A549 (cell line): ENCODE measurements at regions not wholly inside any gene's neighbourhood (a gene's known extent, or its start where the extent isn't known, plus 50 kb on each side); places are given as distances from the start of the nearest gene placed in this dataset.

Experiments used
- ATAC-seq, 2 experiments: fragments of 200-7000 bp in 1 of 2; fragments of >200 bp in 1 of 2; cut with Nextera tagmentation in 1 of 2; cut with Tn5 transposase in 1 of 2; 3 replicates each; pipeline versions ENCODE4 v1.8.0 to v1.9.1; 2018 to 2020; ENCODE audit warnings: mild to moderate bottlenecking in 1 of 2, moderate library complexity in 1 of 2
- CTCF ChIA-PET: fragments of 300-600 bp; sonication (Branson Sonifier 250); formaldehyde crosslinking; extraction: SDS; loops from one replicate; lab custom pipeline; 2021; ENCODE audit warnings: antibody characterized with exemption, inconsistent platforms; lab: Yijun Ruan, JAX
- POLR2A ChIA-PET: fragments of 350-600 bp; formaldehyde crosslinking; extraction: SDS; loops from one replicate; lab custom pipeline; 2021; ENCODE audit warnings: antibody characterized with exemption, inconsistent platforms; lab: Yijun Ruan, JAX
- DNase-seq, 2 experiments: peaks; one replicate each; pipeline versions ENCODE4 v3.0.0 to v3.0.0-alpha.2; 2011 to 2016; ENCODE audit warnings: low read depth in 1 of 2, low spot score in 1 of 2
- FAIRE-seq: peaks from 2 replicates; lab custom pipeline; 2011; peaks lifted over from hg19 to GRCh38; lab: Jason Lieb, UNC
- H3K27ac ChIP-seq, 2 experiments: fragments of >200 bp; sonication (Bioruptor Twin); formaldehyde crosslinking; 3 replicates each; pipeline ENCODE4 v1.5.1; 2016 to 2017
- H3K4me1 ChIP-seq: fragments of >200 bp; sonication (Bioruptor Twin); formaldehyde crosslinking; 3 replicates; pipeline ENCODE4 v1.6.1; 2016
- H3K4me2 ChIP-seq: fragments of >200 bp; sonication (Bioruptor Twin); formaldehyde crosslinking; 3 replicates; pipeline ENCODE4 v1.6.1; 2016
- H3K4me3 ChIP-seq: fragments of >200 bp; sonication (Bioruptor Twin); formaldehyde crosslinking; 3 replicates; pipeline ENCODE4 v1.5.1; 2016
- H3K9me3 ChIP-seq: fragments of >200 bp; sonication (Bioruptor Twin); formaldehyde crosslinking; 3 replicates; pipeline ENCODE4 v1.6.1; 2016
- ATOH8 ChIP-seq: fragments of 250-450 bp; sonication (Bioruptor Pico); IDR thresholded peaks from 2 replicates; pipeline ENCODE4 v1.5.0; 2020; ENCODE audit warnings: low read depth, mild to moderate bottlenecking, moderate library complexity
- CBX2 ChIP-seq: fragments of 200-600 bp; sonication (generic); IDR thresholded peaks from 2 replicates; pipeline ENCODE4 v1.6.1; 2016; ENCODE audit warnings: low read depth, mild to moderate bottlenecking, borderline replicate concordance
- CHD2 ChIP-seq: fragments of 150-350 bp; IDR thresholded peaks from 2 replicates; pipeline ENCODE4 v1.6.1; 2014; ENCODE audit warnings: low read length; ENCODE audit not compliant: partially characterized antibody
- EP300 ChIP-seq, 2 experiments: fragments of >200 bp; sonication (Bioruptor Twin); formaldehyde crosslinking; IDR thresholded peaks; 2 replicates in 1 of 2; 3 replicates in 1 of 2; pipeline ENCODE4 v1.6.1; 2016 to 2017
- ESRRA ChIP-seq: fragments of 150-350 bp; IDR thresholded peaks from 2 replicates; pipeline ENCODE4 v1.6.1; 2014; ENCODE audit warnings: mild to moderate bottlenecking, low read length, borderline replicate concordance
- HDAC2 ChIP-seq: fragments of 200-600 bp; sonication (generic); IDR thresholded peaks from 2 replicates; pipeline ENCODE4 v1.6.1; 2016
- HOXB13 ChIP-seq: fragments of 250-450 bp; sonication (Bioruptor Pico); IDR thresholded peaks from 2 replicates; pipeline ENCODE4 v1.5.0; 2020; ENCODE audit warnings: low read depth, mild to moderate bottlenecking, moderate library complexity
- JUN ChIP-seq, 2 experiments: fragments of >200 bp; sonication (Bioruptor Twin); formaldehyde crosslinking; IDR thresholded peaks; 2 replicates in 1 of 2; 3 replicates in 1 of 2; pipeline ENCODE4 v1.6.1; 2016 to 2017
- JUNB ChIP-seq: fragments of >200 bp; sonication (Bioruptor Twin); formaldehyde crosslinking; IDR thresholded peaks from 2 replicates; pipeline ENCODE4 v1.6.1; 2016
- KDM1A ChIP-seq: fragments of 200-600 bp; sonication (generic); IDR thresholded peaks from 2 replicates; pipeline ENCODE4 v1.6.1; 2016; ENCODE audit warnings: low read depth, mild to moderate bottlenecking
- MAFK ChIP-seq: fragments of 450-650 bp; IDR thresholded peaks from 2 replicates; pipeline ENCODE4 v1.6.1; 2014; ENCODE audit not compliant: partially characterized antibody
- NR3C1 ChIP-seq: fragments of >200 bp; sonication (Bioruptor Twin); formaldehyde crosslinking; IDR thresholded peaks from 3 replicates; pipeline ENCODE4 v1.6.1; 2017
- PHF8 ChIP-seq: fragments of 200-600 bp; sonication (generic); IDR thresholded peaks from 2 replicates; pipeline ENCODE4 v1.6.1; 2016; ENCODE audit warnings: low read depth, mild to moderate bottlenecking, antibody characterized with exemption, moderate library complexity, borderline replicate concordance
- POLR2A ChIP-seq: IDR thresholded peaks from 2 replicates; pipeline ENCODE4 v1.6.1; 2012; ENCODE audit warnings: mild to moderate bottlenecking, low read length
- RAD21 ChIP-seq, 2 experiments: fragments of >200 bp in 1 of 2; sonication (Bioruptor Twin) in 1 of 2; formaldehyde crosslinking in 1 of 2; IDR thresholded peaks in 1 of 2; conservative IDR thresholded peaks in 1 of 2; 2 replicates in 1 of 2; 3 replicates in 1 of 2; pipeline ENCODE4 v1.6.1; 2012 to 2018; ENCODE audit warnings: inconsistent platforms in 1 of 2
- RCOR1 ChIP-seq: fragments of 150-350 bp; IDR thresholded peaks from 2 replicates; pipeline ENCODE4 v1.6.1; 2014; ENCODE audit warnings: antibody characterized with exemption, low read length, low read depth
- RNF2 ChIP-seq: fragments of 200-600 bp; sonication (generic); IDR thresholded peaks from 2 replicates; pipeline ENCODE4 v1.6.1; 2016; ENCODE audit warnings: low read depth, mild to moderate bottlenecking, antibody characterized with exemption, moderate library complexity, borderline replicate concordance
- USF2 ChIP-seq: fragments of 450-650 bp; IDR thresholded peaks from 2 replicates; pipeline ENCODE4 v1.6.1; 2014; ENCODE audit warnings: antibody characterized with exemption
- ZNF302 ChIP-seq: fragments of 250-450 bp; sonication (Bioruptor Pico); IDR thresholded peaks from 2 replicates; pipeline ENCODE4 v1.9.0; 2021; ENCODE audit warnings: inconsistent platforms, mild to moderate bottlenecking, moderate library complexity
- WGBS: methylation state at CpG from one replicate; pipeline ENCODE4 v1.1.6; 2017; ENCODE audit errors: missing lambda C conversion rate; 5-methylcytosine and 5-hydroxymethylcytosine counted together
- TF ChIP-seq, protein P1 (sequence below): fragments of 150-350 bp; IDR thresholded peaks from 2 replicates; pipeline ENCODE4 v1.6.1; 2014; ENCODE audit warnings: low read depth, mild to moderate bottlenecking, low read length
- TF ChIP-seq, protein P2 (sequence below): fragments of >200 bp; sonication (Bioruptor Twin); formaldehyde crosslinking; IDR thresholded peaks from 3 replicates; pipeline ENCODE4 v1.6.1; 2016

- H3K9me3 ChIP-seq = peaks cover 26% of the 10 kb centered on the region
- H3K4me3 ChIP-seq = no peak overlapping the region
- ATAC-seq (no peak), FAIRE-seq (no peak), DNase-seq (no peak)
- no peak overlapping the region for H3K27ac ChIP-seq
- ChIA-PET POLR2A (no interaction called here), CTCF (interaction anchor here (1.0 kb wide), 1 partner anchor 248 kb away, joined by 3 read pairs; no protein-coding TSS in a partner anchor)
- WGBS = 0% methylated on average over 4 of the region's 4 CpGs
- TF ChIP-seq ESRRA (no peak), CHD2 (no peak), MAFK (peak; percentile 89), USF2 (no peak), JUNB (no peak), HDAC2 (no peak), ZNF302 (CRISPR knock-in tag) (no peak), CBX2 (no peak), PHF8 (no peak)
- peaks cover 5% of the 10 kb centered on the region; the same call in 2 of the 3 replicates for H3K4me1 ChIP-seq
- no peak overlapping the region for H3K4me2 ChIP-seq
These were observed 262.2 kb upstream of the SULF2 start for GRCh38 chr20:48047447-48047846.

GRCh38 chr20:48042628-48043027 lies 257.3 kb upstream of the SULF2 start:
- CTCF ChIA-PET = interaction anchor here (0.7 to 1.6 kb wide), 3 partner anchors 148 to 366 kb away, joined by 3 to 5 read pairs (median 5); no protein-coding TSS in a partner anchor
- FAIRE-seq (no peak), ATAC-seq (no peak), DNase-seq (no peak)
- no peak overlapping the region for H3K4me3 ChIP-seq
- no peak overlapping the region for H3K4me2 ChIP-seq
- no peak overlapping the region for H3K27ac ChIP-seq
- 1% methylated on average over 7 of the region's 7 CpGs for WGBS
- H3K4me1 ChIP-seq = no peaks in the 10 kb centered on the region
- peaks cover 22% of the 10 kb centered on the region for H3K9me3 ChIP-seq
- TF ChIP-seq JUN (IDR thresholded peaks at IDR 0.05) (no peak), EP300 (IDR thresholded peaks at IDR 0.05) (no peak), POLR2A (no peak), NR3C1 (no peak), ATOH8 (CRISPR knock-in tag) (no peak), HDAC2 (no peak), RNF2 (no peak), KDM1A (no peak), RAD21 (conservative IDR thresholded peaks at IDR 0.05 in 1 of 2, IDR thresholded peaks at IDR 0.05 in 1 of 2) (no peak), PHF8 (no peak), HOXB13 (no peak), RCOR1 (no peak)
- TF ChIP-seq, protein P1, sequence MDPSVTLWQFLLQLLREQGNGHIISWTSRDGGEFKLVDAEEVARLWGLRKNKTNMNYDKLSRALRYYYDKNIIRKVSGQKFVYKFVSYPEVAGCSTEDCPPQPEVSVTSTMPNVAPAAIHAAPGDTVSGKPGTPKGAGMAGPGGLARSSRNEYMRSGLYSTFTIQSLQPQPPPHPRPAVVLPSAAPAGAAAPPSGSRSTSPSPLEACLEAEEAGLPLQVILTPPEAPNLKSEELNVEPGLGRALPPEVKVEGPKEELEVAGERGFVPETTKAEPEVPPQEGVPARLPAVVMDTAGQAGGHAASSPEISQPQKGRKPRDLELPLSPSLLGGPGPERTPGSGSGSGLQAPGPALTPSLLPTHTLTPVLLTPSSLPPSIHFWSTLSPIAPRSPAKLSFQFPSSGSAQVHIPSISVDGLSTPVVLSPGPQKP = no peak
- TF ChIP-seq, protein P2, sequence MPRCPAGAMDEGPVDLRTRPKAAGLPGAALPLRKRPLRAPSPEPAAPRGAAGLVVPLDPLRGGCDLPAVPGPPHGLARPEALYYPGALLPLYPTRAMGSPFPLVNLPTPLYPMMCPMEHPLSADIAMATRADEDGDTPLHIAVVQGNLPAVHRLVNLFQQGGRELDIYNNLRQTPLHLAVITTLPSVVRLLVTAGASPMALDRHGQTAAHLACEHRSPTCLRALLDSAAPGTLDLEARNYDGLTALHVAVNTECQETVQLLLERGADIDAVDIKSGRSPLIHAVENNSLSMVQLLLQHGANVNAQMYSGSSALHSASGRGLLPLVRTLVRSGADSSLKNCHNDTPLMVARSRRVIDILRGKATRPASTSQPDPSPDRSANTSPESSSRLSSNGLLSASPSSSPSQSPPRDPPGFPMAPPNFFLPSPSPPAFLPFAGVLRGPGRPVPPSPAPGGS = no peak
- POLR2A ChIA-PET = no interaction called here
